ENCODE measurements at regions not wholly inside any gene's neighbourhood (a gene's known extent, or its start where the extent isn't known, plus 50 kb on each side); places are given as distances from the start of the nearest gene placed in this dataset.
A peak's percentile ranks its signal among the peaks of the same experiment; 100 is the strongest.

DNA sequence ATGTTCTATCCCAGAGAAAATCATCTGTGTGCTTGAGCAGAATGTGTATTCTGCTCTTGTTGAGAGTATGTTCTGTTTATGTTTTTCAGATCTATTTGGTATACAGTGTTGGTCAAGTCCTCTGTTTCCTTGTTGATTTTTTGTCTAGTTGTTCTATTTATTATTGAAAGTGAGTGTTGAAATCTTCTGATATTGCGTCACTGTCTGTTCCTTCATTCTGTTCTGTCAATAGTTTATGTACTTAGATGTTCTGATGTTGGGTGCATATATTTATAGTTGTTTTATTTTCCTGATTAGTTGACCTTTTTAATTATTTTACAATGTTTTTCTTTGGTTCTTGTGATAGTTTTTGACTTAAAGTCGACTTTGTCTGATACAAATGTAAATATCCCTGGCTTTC lies 458.7 kb upstream of the HSF2 start:
- DNase-seq: no peak

DNA sequence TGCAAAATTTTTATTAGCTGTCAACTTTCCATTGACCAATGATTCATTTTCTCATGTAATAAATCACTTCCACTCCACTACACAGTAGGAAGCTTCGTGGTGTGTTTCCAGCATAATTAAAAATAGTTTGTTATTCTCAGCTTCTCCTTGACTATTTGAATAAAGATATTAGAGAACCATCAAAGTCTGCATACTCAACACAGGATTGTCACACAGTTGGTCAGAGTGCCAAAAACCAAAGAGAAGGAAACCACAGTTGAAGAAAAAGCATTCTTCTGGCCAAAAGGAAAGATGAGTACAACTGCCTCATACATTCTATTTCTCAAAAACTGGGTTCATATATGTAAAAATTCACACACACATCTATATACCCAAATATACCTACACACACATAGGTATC lies 455.1 kb upstream of the HSF2 start:
- DNase-seq: peak; percentile 51

DNA sequence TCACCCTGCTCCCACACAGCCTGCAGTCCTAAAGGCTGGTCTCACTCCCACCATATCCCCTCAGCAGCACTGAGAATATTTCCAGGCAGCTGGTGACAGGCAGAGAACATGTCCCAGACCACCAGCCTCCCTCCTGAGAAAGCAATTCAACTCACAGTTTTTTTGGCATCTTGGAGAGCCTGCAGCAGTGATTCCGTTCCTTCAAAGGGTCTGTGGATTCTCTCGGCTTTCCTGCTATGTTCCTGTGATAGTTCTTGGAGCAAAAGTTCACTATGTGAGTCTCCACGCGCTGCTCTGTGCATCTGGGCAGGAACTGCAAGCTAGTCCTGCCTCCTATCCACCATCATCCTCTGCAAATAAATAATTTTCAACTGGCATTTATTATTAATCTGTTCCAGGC lies 448.3 kb upstream of the HSF2 start:
- DNase-seq: no peak

DNA sequence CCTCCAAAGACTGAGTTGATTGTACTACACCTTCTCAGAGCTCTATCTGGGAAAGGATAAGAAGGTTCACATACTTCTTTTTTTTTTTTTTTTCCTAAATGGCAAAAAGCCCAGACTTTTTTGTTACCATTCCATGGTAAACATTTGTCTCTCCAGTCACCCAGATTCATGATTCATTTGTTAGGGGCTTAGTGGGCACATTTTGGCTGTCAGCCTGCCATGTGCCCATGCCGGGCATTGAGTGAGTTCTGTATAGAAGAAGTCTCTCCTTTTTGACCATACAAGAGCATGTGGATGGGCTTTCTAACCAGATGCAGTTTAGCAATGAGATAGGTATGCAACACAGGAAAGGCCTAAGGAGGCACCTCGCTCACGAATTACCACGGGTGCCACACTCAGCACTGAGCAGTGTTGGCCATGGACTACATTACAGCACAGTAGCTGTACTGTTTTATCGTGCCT lies 447.5 kb upstream of the HSF2 start:
- peak; percentile 89 for DNase-seq

DNA sequence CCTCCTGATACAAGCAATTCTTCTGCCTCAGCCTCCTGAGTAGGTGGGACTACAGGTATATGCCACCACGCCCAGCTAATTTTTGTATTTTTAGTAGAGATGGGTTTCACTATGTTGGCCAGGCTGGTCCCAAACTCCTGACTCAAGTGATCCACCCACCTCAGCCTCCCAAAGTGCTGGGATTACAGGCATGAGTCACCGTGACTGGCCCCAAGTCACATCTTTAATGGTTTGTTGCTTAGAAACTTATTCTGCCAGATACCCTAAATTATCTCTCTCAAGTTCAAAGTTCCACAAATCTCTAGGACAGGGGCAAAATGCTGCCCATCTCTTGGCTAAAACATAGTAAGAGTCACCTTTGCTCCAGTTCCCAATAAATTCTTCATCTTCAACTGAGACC lies 444.1 kb upstream of the HSF2 start:
- DNase-seq: peak; percentile 12

DNA sequence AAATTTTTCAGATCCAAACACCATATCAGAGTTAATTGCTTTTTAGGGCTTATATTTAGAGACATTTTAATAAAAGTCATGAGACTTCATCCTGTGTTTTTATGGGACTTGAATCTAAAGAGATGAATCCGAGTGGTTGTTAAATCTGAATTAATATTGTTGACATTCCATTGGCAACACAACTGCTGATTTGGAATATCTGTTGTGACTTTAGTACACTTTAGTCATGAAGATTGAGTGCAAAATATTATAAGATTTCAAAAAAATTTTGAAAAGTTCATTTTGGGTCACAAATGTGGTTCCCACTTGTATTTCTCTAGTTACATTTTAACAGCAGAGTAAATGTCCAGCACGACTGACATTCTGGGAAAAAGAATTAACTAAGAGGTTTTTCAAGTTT lies 442.7 kb upstream of the HSF2 start:
- no peak for DNase-seq

DNA sequence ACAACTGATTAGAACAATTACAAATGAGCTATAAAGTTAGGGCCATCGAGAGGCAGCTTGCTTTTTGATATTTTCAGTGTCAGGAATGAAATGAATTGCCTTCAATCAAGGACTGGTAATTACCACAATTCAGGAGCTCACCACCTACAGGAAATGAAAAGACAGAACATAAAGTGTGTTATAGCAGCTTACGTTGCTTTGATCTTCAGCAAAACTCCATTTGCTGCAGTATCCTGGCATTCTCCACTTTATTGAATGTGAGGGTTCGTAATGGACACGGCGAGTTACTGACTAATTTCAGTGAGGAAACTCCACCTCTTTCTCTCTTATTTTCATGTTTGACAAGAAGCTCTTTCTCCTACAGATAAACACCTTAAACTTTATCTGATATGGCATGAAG lies 440.0 kb upstream of the HSF2 start:
- no peak for DNase-seq

DNA sequence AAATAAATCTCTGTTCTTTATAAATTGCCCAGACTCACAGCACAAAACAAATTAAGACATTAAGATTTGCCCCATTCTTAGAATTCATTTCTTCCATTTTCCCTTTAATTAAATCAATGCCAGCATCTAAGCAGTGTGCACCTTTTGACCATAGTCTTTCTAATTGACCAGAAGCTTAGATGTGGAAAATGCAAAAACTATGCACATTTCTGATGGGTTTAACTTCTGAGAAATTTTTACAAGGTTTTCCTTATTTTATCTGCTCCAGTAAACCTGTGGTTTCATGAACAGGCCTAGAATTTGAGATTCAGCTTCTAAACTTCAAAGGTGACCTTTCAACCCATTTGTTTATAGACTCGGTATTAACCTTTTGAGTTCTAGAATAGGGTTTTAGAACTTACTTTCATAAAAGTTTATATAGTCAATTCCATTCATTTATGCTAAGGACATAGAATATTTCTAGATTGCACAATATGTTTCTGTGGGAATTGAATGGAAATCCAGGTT lies 437.8 kb upstream of the HSF2 start:
- DNase-seq: no peak

DNA sequence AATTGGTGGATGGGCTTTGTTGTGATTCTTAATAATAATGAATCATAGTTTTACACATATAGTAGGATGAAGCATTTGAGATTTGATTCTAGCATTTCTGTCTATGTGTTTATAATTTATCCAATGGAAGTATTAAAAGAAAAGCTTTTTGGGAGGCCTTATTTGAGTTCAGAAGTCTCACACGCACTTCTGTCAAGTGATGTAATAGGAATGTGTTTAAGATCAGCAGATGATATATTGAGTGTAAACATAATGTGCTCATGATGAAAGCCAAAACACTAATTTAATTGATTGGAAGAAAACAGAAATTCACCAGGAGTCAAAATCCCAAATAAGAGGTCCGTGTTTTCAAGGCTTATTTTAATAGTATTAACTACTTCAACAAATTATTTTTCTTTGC lies 435.6 kb upstream of the HSF2 start:
- no peak for DNase-seq

DNA sequence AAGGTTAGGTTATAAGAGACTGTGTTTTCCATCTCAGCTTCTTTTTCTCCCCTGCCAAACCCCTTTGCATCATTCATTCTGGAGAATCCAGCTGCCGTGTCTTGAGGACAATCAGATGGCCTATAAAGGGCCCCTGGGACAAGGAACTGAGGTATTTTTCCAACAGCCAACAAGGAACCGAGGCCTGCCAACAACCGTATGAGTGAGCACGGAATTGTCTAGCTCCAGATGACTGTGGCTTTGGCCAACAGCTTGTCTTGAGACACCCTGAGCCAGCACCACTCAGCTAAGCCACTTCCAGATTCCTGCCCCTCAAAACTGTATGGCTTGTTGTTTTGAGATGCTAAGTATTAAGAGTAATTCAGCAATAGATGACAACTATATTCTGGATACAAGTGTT lies 433.7 kb upstream of the HSF2 start:
- DNase-seq: no peak

DNA sequence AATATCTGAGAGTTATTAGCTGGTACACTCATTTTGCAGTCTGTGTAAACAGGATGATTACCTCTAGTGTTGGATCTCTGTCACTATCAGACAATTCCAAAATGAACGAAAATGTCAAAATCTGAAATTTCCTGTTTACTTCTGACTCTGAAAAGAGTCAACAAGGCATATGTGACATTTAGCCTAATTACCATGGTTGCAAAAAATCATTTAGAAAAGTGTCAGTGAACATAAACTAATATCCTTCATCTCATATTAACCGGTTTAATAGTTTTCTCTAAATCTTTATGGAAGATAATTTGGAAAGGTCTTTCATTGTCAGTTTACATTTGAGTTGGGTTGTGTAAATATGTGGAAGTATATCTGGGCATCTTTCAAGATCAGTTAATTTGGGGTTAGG lies 431.8 kb upstream of the HSF2 start:
- DNase-seq: no peak

DNA sequence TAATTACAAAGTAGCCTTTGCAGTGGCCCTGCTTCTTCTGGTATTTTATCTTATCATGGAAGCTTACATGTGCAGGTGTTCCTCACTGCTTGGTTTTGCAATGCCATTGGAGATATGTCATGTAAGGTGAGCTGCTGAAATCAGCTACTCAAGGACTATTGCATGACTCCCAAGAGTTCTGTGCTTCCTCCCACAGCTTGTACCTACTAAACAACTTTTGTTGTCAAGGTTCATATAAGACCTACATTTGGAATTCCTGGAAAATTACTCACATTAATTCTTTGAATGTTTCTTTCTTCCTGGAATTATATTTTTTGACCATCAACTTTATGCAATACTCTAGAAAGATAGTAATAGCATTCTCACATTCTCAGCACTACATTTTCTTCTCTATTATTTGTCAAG lies 427.5 kb upstream of the HSF2 start:
- peak; percentile 28 for DNase-seq

DNA sequence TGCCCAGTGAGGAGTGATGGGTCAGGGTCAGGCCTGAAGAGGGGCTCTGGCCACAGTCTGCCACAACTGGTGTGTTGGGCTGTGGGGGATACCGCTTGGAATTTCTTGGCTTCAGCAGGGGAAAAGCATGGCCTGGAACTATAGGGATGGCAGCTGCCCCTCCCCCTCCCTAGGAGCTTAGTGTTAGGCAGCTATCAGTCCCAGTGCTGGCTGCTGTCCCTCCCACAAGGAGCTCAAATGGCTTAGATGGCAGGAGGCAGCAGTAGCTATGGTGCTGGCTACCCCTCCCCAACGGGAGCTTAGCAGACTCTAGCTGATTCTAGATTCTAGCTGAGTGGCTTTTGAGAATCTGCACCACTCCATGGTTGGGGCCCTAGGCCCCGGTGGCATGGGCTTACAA lies 414.5 kb upstream of the HSF2 start:
- DNase-seq: no peak

DNA sequence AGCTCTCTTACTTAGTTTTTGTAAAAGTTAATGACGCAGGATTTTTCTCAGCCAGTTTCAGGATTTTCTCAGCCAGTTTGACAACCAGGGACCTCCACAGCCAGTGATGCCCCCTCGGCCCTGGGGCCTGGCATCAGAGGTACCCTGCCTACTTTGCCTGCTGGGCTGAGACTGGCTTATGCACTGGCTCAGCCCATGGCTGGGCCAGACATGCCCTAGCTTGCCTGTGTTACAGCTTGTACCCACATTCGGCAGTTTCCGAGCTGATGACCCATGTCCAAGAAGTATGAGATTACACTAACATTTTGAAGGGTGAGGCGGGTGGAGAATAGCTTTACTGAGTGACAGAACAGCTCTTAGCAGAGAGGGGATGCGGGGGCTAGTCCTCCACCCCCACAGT lies 406.1 kb upstream of the HSF2 start:
- no peak for DNase-seq

DNA sequence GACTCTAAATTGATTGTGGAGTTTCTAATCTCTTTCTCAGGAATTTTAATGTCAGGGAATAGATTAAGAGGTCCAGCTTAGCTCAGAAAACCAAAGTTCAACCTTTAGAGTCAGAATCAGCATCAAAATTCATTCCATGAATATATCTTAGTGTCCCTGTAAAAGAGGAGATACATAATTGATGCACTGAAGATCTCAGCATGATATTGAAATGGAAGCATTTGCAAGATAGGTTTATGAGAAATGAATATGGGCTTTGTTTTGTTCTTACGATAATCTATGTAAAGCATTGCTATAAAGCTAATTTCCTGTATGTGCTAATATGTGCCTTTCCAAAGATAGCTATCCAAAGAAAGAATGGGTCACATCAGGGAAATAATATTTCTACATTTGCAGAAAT lies 404.5 kb upstream of the HSF2 start:
- DNase-seq: no peak

DNA sequence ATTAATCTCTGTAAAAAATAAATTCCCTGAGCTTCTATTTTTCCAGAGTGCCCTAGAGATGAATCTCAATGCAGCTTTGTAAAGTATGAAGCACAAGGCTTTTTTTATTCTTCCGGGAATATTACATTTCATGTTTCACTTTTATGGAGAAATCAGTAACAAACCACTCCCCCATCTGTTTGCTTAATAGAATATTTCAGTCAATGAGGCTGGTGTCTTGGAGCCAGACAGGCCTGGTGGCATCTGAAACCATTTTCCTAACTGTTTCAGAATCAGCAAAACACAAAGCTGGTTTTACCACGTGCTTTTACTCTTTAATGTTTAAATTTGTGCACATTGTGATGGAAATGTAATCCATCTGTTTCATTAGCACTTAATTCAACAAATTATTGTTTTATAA lies 400.8 kb upstream of the HSF2 start:
- no peak for DNase-seq

DNA sequence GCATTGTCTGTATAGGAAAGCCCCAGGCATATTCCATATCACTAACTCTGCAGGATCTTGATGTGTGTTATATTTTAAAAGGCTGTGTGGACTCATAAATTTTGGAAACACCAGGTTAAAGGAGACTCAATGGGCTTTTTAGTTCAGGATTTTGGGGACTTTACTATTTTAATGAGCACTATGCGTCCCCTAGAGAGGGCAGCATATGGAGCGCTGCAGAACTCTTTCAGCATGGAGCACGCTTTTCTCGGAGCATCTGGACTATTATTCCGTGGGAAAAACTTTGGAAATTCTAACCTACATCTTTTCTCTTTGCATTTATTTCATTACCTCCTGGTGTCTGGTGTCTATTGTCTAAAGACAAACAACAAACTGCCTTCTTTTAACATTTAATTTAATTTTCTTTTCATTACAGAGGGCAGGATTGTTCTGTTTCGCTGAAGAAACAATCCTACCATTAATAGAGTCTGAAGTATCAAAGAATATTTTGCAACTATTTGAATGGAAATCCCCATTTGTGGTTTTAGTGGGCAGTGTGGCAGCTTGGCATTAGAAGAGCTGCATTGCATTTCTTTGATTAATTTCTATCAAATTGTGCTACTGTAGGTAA lies 399.9 kb upstream of the HSF2 start:
- DNase-seq: no peak

DNA sequence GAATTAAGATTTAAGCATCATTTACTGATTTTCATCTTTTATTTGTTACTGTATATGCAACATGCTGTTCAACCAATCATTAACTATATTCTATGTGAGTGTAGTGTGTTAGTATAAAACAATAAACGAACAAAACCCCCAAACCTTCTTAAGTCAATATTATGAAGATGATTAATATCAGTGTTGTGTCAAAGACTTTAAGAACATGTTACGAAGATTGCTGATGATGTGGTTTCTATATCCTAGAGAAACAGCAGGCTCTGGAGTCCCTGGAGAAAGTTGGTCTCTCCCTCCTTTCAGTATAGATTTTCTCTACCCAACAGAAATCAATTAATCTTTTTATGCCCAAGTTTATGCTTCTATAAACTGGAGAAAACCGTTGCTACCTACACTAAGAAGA lies 393.8 kb upstream of the HSF2 start:
- peak; percentile 50 for DNase-seq

DNA sequence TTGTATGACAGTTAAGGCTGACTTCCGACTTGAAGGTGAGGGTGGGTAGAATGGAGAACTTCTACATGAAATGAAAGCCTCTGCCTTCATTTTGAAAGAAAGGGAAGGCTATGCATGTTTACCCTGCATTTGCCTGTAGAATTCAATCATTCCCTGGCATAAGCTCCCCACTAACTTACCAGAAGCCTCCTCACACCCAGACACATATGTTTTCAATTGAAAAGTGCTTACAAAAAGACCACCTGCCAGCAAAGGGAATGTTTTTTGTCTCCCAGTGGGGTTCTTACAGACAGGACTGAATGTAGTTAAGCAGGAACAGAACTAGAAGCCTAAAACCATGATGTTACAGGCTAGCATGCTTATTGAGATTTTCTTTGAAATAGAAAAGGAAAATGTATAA lies 392.1 kb upstream of the HSF2 start:
- peak; percentile 49 for DNase-seq

DNA sequence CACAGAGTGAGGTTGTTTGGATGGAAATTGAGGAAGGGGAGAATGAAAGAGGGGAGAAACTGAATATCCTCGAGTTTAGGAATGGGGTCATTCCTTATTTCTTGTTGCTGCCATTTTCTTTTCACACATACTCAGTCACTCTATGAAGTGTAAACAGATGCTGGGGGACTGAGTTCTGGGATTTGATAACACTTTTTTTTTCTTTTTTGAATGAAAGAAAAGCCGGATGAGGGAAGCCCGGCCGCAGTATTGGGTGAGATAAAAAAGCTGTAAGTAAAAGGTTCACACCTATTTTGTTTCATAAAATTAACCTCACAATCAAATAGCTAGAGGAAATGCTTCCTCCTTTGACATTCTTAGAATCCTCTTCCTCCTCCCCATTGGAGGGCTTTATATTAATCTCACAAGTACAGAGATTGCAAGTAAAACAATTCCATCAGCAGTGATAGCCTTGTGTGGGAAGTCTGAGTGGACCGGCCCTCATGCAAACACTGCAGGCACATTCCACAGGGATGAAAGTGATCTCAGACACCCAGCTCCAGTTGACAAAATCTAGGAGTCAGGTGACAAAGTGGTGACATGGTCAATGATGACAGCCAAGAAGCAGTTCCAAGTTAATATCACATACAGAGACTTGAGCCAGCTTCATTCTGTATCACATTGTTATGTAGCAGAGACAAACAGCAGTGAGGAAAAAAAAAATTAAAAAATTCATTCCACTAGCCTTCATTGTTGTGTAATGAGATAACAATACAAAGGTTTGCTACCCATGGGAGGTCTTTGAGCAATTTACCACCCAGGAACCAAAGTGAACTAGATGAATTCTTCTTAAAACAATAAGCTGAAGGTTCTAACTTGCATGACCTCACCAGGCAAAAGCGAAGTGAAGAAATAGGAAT lies 391.1 kb upstream of the HSF2 start:
- DNase-seq: peak; percentile 78

DNA sequence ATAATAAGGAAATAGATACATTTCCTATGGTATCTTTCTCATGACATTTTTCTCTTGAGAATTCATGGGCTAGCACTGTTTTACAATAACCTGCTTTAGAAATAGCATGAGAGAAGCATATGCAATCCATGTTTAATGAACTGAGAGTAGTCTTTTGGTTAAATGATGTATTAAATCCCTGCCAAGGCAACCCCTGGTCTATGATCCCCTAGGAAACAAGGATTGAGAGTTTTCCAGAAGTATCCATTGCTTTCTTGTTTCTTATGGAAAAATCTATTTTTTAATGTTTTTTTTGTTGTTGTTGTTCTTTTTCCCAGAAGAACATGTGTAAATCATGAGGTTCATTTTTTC lies 390.5 kb upstream of the HSF2 start:
- DNase-seq: no peak

DNA sequence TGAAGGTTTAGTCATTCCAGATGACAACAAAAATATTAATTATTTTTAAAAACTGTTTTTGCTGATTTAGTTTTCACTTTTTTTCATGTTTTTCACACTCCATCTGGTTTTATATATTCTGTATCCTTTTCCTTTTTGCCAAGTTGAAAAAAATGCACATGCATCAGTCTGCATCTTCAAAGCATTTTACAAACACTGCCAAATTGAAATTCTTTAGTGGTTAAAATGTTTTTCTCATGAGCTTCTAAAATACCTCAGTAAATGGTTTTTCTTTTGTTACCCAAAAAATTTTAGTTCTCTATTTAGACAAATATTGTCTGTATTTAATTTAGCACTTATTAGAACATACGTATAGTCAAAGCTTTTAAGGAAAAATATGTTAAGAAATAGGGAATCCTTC lies 386.9 kb upstream of the HSF2 start:
- DNase-seq: peak; percentile 51

DNA sequence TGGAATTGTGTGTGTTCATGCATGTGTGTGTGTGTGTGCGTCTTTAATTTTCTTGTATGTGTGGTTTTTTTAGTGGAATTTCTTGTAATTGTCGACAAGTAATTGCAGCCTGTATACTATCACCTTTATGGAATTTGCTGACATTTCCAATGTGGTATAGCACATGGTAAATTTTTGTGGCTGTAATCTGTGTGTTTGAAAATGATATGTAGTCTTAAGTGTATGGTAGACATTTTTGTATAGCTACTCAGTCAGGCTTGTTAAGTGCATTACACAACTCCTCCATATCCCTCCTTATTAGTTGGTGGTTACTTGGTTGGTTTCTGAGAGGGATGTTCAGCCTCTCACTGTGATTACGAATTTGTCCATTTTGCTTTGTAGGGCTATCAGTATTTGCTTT lies 384.5 kb upstream of the HSF2 start:
- peak; percentile 63 for DNase-seq

DNA sequence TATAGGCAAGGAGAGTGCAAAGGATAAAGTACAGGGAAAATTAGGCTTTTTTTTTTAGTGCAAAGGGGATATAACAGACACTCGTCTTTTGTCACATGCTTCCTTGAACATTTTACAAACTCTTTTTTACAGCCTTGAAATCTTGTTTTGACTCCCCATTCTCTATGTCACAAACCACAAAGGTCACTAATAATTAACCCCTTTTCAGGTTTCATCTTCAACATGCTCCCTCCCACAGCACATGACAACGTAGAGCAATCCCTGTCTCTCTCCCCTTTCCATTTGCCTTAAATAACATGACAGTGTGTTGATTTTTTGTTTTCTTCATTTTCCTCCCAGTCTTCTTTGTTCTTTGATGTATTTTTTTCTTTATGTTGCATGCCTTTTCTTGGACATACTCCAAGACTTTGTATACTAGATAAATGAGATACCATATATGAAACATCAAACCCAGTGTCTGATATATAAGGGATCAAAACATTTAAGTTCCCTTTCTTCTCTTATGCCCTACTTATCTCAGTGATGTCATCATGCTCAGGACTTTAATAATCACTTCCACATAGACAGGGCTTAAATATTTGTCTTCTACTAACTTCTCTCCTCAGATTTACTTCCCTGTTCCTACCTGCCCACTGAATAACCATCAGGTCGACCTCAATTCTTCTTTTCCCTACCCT lies 378.7 kb upstream of the HSF2 start:
- DNase-seq: no peak

Data from fibroblast of skin of back (primary cell).